ENCODE measurements at regions not wholly inside any gene's neighbourhood (a gene's known extent, or its start where the extent isn't known, plus 50 kb on each side); places are given as distances from the start of the nearest gene placed in this dataset.

GRCh38 chr12:116381240-116381743 is 103.8 kb upstream of the MED13L start:
- no peak for DNase-seq (ENCODE audit: low read depth, low spot score)

DNA sequence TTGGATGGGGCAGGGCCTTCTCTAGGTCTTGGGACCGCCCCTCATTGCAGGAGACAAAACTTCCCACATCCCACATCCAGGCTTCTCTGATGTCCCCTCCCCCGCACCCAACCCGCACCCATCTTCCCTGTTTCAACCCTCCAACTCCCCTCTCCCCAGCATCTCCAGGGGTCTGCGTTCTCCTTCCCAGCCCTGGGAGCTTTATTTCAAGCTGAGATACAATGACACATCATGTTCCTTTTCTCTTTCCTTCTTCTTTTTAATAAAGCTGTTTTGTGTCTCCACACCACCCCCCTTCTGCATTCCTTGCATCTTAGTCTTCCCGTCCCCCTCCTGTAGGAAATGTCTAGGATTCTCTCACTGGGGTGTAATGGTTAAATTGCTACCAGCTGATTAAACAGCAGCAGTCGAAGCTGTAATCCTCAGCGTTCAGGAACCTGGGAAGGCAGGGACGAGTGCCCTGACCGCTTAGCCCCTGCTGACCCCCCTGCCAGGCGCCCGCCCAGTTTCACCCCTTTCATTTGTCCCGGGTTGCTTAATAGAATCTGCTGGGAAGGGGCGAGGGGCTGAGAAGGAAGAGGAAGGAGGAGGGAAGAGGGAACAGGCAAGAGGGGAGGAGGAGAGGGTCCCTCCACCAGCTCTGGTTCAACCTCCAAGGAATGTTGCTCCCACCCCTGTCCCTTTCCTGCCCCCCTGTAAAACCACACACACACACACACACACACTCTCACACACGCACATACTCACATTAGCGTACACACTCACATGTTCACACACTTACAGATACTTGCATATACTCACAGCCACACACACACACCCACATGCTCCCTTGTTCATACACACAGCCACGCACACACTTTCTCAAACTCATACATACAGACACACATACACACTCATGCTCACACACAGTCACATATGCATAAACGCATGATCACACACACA is 104.5 kb upstream of the MED13L start:
- DNase-seq (ENCODE audit: low read depth, low spot score), result no peak

- no peak for DNase-seq (ENCODE audit: low read depth, low spot score)
Observed at GRCh38 chr12:116382686-116383530, 105.4 kb upstream of the MED13L start.

- no peak for DNase-seq (ENCODE audit: low read depth, low spot score)
Observed at GRCh38 chr12:116384175-116384574, 106.7 kb upstream of the MED13L start.

DNA sequence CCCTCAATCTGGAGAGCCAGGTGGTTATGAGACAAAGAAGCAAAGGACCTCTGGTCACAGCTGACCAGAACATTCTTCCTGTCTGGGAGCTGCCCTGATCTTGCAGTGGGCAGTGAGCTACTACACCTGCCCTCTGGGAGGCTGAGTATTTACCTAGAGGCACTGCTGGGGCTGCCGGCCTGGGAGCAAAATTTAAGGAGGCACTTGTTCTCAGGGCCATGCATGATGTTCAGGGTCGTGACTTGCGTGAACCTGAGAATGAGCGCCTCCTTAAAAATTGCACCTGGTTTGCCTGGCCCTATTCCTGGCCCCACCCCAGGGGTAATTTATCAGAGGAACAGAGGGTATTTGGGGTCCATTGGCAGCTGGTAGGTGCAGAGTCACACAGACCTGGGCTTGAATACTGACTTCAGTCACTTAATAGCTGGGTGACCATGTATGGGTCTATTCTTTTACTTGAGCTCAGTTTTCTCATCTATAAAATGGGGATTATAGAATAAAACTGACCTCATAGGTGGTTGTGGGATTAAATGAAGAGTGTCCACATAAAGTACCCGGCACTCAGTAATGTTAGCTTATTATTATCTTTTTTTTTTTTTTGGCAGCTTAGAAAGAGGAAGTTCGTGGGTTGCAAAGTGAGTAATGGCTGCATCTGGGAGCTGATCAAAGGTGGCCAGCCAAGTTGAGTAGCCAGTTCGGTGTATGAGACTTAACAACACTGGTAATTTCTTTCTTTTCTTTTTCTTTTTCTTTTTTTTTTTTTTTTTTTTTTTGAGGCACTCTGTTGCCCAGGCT is 107.4 kb upstream of the MED13L start:
- no peak for DNase-seq (ENCODE audit: low read depth, low spot score)

DNA sequence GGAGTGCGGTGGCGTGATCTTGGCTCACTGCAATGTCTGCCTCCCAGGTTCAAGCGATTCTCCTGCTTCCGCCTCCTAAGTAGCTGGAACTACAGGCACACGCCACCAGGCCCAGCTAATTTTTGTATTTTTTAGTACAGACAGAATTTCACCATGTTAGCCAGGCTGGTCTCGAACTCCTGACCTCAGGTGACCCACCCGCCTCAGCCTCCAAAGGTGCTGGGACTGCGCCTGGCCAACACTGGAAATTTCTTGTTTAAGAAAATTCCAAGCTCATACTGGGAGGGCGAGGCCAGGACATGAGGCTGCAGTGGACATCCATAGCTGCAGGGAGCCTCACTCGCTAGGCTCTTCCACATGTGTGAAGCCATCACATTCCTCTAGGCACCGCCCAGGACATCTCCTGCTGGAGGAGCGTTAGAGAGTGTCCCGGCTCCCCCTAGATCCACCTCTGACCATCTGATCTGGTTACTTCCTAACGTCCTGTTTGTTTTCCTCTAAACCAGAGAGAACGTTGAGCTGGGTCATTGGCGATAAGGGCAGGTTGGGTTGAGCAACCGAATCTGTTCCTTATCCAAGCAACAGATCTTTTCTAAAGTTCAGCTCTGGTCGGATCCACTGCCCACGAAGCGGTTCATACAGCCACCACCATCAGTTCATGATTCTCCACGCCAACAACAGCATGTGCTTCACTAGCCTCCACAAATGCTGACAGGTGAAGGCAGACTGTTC is 108.2 kb upstream of the MED13L start:
- no peak for DNase-seq (ENCODE audit: low read depth, low spot score)

DNA sequence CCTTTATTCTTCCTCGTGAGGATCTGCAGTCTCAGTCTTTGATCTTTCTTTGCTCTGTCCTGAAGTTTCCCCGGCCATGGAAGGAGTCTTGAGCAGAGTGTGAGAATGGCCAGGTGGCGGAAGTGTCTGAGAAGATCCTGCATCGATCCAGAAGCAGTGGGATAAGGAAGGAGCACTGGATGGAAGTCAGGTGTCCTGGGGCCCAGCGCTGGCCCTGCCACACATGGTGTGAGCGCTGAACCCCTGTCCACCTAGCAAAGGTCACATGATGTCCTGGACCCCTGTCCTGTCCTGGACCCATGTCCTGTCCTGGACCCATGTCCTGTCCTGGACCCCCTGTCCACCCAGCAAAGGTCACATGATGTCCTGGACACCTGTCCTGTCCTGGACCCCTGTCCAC is 111.8 kb upstream of the MED13L start:
- no peak for DNase-seq (ENCODE audit: low read depth, low spot score)

DNA sequence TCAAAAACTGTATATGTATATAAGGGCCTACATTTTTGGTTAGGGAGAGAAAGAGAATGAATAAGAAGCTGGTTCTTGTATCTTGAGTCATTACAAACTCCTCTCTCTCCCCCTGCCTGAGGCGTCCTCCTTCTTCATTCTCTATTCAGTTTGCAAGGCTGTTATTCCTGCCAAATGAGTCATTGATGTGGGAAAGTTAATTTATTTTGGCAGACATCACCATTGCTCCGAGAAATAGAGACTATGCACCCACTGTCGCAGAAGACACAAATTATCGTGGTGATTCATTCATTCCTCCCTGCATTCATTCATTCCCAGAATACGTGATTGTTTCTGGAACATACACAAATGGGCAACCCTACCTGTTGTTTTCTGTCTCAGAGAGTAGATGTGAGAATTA is 112.5 kb upstream of the MED13L start:
- DNase-seq (ENCODE audit: low read depth, low spot score), result no peak

DNA sequence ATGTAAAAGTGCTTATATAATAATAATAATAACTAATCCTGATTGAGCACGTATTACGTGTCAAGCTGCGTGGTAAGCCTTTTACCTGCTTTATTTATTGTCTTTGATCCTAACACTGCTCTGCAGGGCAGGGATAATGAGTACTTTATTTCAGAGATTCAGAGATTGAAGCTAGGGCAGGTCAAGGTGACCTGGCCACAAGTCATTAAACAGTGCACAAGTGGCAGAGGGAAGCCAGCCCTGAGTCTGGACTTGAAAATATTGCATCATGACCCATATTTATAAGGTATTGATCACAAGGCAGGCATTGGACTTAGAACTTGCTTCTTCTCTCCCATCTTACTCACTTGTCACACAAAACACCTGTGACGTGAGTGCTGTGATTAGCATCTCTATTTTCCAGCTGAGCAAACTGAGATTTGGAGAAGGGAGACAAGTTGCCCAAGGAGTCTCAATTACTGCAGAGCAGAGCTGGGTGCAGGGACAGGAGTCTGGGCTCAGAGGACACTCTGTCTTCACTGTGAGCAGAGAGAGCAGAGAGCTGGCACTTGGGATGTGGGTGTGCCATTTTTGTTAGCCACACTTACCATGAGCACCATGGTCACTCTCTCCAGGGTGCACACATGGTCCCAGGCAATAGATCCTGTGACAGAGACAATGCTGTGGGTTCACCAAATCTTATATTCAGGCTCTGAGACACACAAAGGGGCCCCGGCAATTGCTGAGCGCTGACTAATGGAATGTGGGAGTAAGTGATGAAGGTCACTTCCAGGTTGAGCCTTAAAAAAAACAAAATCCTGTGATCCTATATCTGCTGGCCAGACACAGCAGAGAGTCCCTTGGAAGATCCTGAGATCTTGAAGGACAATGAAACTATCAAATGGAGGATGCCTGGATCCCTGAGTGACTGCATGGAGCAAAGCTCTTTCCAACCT is 113.2 kb upstream of the MED13L start:
- DNase-seq (ENCODE audit: low read depth, low spot score), result no peak

DNA sequence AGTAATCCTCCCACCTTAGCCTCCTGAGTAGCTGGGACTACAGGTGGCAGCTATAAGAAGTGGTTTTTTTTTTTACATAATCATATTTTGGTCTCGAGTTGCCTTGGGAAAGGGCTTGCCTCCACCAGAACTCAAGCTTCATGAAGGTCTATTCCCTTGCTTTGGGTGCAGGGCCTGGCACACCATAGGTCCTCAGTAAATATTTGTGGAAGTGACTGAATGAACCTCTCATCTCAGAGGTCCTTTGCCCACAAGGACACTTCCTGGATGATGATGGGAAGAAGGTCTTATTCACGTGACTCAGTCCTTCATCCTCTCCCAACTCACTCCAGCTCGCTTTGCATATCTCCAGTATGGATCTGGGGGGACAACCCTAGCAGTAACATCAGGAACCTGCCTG is 114.0 kb upstream of the MED13L start:
- DNase-seq (ENCODE audit: low read depth, low spot score), result no peak

DNA sequence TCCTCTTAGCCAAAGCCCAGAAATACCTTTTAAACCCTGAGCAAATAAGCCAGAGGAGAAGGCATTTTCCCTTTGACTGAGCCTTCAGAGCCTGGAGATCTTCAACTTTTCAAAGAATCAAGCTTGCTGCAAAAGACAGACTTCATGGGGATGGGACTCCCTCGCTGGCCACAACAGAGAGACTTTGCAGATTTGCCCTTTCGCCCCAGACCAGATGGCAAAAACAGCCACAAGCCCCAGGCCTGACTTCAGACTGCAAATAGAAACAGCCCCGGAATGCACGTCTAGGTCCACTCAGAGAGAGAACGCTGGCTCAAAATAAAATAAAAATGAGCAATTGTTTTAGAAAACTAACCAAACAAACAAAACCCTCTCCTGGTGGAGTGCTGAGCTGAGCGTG is 114.6 kb upstream of the MED13L start:
- DNase-seq (ENCODE audit: low read depth, low spot score), result no peak

DNA sequence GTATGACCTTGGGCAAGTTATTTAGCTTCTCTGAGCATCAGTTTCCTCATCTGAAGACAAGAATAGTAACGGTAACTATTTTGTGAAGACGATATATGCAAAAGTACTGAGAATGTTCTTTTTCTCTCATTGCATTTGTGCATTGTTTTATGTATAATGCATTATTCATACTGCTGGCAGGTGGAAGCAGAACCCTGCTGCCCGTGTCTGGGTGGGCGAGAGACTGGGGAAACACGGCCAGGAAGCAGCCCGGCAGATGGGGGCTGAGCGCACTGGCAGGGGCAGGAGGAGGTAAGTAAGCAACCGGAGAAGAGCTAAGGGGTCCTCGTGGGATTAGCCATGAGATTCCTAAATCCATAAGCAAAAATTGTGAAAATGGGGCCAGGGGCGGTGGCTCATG is 115.8 kb upstream of the MED13L start:
- no peak for DNase-seq (ENCODE audit: low read depth, low spot score)

DNA sequence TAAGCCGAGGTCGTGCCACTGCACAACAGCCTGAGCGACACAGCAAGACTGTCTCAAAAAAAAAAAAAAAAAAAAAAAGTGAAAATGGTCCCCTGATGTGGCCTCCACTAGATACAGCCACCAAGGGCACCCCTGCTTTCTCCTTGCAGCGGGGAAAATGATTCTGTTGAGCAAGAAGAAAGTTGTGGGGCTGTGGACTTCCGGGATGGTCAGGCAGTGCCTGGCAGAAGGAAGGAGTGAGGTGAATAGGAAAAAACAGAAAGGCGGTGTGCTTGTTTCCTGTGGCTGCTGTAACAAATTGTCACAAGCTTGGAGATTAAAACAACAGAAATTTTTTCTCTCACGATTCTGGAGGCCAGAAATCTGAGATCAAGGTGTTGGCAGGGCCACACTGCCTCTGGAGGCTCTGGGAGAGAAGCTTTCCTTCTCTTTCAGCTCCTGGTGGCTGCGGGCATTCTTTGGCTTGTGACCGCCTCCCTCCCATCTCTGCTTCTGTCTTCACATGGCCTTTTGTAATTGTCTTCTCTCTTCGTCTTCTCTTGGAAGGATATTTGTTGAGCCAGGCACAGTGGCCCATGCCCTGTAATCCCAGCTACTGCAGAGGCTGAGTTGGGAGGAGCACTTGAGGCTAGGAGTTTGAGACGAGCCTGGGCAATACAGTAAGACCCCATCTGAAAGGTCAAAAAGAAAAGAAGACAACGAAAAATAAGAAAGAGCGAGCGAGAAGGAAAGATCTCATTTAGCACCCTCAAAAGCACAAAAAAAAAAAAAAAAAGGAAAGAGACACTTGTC is 116.6 kb upstream of the MED13L start:
- DNase-seq (ENCODE audit: low read depth, low spot score), result no peak

GRCh38 chr12:116395396-116395795 is 117.9 kb upstream of the MED13L start:
- no peak for DNase-seq (ENCODE audit: low read depth, low spot score)

- DNase-seq (ENCODE audit: low read depth, low spot score), result no peak
Observed at GRCh38 chr12:116397148-116397547, 119.7 kb upstream of the MED13L start.

DNA sequence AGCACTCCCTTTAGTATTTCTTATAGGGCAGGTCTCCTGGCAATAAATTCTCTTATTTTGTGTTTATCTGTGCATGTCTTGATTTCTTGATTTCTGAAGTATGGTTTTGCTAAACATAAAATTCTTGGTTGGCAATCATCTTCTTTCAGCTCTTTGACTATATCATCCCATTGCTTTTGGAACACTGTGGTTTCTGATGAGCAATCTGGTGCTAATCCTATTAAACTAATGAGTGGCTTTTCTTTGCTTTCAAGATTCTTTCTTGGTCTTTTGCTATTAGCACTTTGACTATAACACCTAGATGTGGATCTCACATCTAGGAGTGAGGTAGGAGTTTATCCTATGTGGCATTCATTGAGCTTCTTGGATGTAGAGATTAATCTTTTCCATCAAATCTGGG is 120.7 kb upstream of the MED13L start:
- no peak for DNase-seq (ENCODE audit: low read depth, low spot score)

DNA sequence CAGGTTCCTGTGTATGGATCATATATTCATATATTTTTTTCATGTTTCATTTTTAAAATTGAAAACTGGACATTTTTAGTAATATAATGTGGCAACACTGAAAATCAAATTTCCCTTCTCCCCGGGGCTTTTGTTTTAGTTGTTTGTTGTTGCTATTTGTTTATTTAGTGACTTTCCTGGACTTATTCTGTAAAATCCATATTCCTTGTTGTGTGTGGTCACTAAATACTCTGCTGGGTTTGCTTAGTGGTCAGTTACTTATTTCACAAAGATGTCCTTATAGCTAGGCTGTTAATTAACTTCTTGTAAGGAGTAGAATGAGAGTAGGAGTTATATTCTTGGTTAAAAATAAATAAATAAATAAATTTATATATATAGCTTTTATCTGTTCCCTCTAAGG is 121.6 kb upstream of the MED13L start:
- DNase-seq (ENCODE audit: low read depth, low spot score), result no peak

DNA sequence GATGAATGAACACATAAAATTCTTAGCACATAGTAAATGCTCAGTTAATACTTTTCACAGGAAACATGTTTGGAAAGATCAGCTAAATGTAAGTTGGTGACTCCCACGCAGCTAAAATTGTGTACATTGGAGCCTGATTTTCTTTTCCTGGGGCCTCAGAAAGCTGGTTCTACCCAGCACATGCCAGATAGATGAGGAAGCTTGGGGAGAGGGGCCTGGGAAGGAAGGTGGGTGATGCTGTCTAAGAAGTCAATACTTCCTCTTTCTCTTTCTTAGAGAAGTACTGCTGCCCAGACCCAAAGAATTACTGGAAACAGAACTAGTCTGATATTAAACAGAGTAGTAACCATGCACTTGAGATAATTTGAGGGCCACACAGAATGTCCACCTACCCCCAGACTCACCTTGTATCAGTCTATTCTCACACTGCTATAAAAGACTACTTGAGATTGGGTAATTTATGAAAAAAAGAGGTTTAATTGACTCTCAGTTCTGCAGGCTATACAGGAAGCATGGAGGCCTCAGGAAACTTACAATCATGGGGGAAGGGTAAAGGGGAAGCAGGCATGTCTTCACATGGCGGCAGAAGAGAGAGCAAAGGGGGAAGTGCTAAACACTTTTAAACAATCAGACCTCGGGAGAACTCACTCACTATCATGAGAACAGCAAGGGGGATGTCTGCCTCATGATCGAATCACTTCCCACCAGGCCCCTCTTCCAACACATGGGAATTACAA is 123.3 kb upstream of the MED13L start:
- no peak for DNase-seq (ENCODE audit: low read depth, low spot score)
